ENCODE measurements at regions not wholly inside any gene's neighbourhood (a gene's known extent, or its start where the extent isn't known, plus 50 kb on each side); places are given as distances from the start of the nearest gene placed in this dataset.

GRCh38 chr9:90007516-90008440 is 403.0 kb downstream of the GADD45G start:
- intact Hi-C loops (cut with micrococcal nuclease): no loop called here

DNA sequence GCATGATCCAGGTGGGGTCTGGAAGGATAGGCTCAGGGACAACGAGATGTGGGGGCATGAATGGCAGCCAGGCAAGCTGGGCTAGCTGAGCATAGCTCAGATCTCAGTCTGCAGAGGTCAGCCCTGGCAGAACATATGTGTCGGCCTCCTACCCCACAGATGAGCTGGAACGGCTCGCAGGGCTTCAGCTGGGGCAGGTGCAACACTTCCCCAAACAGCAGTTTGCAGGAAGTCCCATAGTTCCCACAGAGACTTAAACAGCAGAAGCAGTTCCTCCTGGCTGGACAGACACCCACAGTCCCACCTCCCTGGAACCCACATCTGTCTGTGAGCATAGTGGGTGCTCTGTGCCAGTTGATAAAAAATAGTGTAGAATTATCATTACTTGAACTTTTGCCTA is 404.6 kb downstream of the GADD45G start:
- intact Hi-C loops (cut with micrococcal nuclease): no loop called here

GRCh38 chr9:90010793-90011192 is 406.0 kb downstream of the GADD45G start:
- intact Hi-C loops (cut with micrococcal nuclease): no loop called here

- intact Hi-C loops (cut with micrococcal nuclease): no loop called here
Measured at GRCh38 chr9:90012949-90013348, 408.1 kb downstream of the GADD45G start.

GRCh38 chr9:90013778-90014177 is 409.0 kb downstream of the GADD45G start:
- intact Hi-C loops (cut with micrococcal nuclease): no loop called here

GRCh38 chr9:90014421-90014820 is 409.6 kb downstream of the GADD45G start:
- intact Hi-C loops (cut with micrococcal nuclease): no loop called here

GRCh38 chr9:90016272-90016671 is 411.5 kb downstream of the GADD45G start:
- intact Hi-C loops (cut with micrococcal nuclease): no loop called here

- intact Hi-C loops (cut with micrococcal nuclease): no loop called here
Measured at GRCh38 chr9:90017679-90018078, 412.9 kb downstream of the GADD45G start.

GRCh38 chr9:90018688-90019087 is 413.9 kb downstream of the GADD45G start:
- intact Hi-C loops (cut with micrococcal nuclease): no loop called here

GRCh38 chr9:90019626-90020025 is 414.8 kb downstream of the GADD45G start:
- intact Hi-C loops (cut with micrococcal nuclease): no loop called here

DNA sequence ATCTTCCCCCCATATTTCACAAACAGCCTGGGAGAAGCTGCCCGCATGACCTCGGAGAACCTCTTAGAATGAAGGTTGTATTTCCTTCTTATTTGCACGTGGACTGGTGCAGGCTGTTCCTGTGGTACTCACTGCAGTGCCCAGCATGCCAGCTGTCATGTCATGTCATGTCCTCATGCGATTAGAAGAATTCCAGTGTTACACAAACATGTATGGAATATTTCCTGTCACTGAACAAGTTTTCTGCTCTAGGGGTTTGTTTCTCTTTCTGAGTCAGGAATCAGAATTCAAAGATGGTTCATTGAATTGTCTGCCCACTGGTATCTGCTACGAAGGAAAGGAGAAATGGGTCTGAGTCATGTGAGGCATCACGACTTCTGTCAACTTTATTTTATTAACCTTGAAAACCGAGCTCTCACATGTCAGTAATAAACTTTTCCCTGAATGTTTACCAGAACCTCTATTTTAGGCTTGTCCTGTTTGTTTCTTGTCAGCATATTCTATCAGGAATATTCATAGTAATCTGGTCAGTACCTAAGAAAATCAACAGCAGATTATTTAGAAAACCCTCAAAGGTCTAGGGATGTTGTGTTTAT is 415.6 kb downstream of the GADD45G start:
- intact Hi-C loops (cut with micrococcal nuclease): no loop called here

GRCh38 chr9:90021216-90021906 is 416.5 kb downstream of the GADD45G start:
- intact Hi-C loops (cut with micrococcal nuclease): no loop called here

DNA sequence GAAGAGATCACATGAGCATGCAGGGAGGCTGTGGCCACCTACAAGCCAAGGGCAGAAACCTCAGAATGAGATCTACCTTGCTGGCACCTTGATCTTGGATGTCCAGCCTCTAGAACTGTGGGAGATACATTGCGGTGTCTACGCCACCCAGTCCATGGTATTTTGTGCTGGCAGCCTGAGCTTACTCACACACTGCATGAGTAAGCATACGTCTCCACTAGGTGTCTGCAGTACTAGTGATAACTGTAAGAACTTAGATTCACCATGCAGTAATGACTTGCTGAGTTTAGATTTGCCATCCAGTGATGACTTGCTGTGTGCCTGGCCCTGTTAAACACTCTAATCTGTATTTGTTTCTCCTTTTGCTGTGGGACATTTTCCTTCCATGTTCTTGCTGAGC is 417.7 kb downstream of the GADD45G start:
- intact Hi-C loops (cut with micrococcal nuclease): no loop called here

DNA sequence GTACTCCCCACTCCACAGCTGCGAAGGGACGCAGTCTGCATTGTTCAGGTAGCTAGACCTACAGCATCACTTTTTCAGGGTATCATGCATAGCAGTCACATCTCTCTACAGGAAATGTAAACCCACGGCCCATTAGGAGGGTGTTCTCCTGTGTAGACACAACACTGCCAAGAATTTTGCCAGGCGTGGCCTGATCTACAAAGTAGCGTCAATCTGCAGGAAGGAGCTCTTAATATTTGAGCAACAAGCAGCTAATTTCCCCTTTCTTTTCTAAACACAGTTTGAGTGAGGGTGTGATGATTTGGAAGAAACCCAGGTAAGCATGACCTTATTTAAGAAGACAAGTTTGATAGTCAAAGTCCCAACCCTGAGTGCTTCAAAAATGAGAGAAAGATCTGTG is 419.0 kb downstream of the GADD45G start:
- intact Hi-C loops (cut with micrococcal nuclease): no loop called here

DNA sequence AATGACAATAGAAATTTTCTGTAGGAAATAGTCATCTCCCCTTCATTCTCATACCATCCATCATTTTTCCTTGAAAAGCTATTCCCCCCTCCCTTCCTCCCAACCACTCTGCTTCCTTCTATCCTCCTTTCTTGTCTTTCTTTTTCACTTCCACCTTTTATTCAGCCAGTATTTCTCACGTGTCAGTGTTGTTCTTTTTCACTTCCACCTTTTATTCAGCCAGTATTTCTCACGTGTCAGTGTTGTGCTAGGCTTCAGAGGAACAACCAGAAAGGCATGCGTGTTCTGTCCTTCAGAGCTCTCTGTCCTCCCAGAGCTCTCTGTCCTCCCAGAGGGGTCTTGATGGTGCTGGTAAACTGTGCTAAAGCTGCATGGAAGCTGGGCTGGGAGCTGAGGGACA is 419.6 kb downstream of the GADD45G start:
- intact Hi-C loops (cut with micrococcal nuclease): no loop called here

- intact Hi-C loops (cut with micrococcal nuclease): no loop called here
Measured at GRCh38 chr9:90024823-90025222, 420.0 kb downstream of the GADD45G start.

DNA sequence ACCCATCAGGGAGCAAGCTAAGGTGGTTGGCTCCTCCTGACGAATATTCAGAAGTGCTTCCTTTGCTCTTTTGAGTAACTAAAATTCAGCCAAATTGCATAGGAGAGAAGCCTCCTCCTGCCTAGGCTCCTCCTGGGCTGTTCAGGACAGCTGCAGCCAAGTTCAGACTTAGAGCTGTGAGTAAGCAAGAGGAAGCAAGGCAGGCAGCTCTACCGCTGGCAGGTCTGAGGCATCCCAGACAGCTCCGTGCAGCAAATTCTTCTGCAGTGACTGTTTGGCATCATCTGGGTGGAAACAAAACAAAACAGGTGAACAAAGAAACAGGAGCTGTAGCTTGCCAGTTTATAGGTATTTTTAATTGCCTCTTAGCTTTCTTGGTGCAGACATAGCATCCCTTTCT is 421.0 kb downstream of the GADD45G start:
- intact Hi-C loops (cut with micrococcal nuclease): no loop called here

DNA sequence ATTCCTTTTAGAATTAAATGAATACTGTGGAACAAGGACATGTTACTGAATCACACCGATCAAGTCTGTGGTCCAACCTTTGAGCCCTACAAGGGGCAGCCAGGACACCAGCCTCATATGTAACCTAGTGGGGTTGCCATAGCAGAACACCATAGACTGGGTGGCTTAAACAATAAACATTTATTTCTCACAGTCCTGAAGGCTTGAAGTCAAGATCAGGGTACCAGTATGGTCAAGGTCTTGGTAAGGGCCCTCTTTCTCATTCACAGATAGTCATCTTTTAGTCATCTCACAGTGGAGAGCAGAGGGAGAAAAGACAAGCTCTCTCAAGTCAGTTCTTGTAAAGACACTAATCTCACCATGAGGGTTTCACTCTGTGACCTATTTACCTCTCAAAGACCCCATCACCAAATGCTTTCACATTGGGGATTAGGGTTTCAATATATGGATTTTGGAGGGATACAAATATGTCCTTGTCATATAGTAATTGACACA is 422.5 kb downstream of the GADD45G start:
- intact Hi-C loops (cut with micrococcal nuclease): no loop called here

DNA sequence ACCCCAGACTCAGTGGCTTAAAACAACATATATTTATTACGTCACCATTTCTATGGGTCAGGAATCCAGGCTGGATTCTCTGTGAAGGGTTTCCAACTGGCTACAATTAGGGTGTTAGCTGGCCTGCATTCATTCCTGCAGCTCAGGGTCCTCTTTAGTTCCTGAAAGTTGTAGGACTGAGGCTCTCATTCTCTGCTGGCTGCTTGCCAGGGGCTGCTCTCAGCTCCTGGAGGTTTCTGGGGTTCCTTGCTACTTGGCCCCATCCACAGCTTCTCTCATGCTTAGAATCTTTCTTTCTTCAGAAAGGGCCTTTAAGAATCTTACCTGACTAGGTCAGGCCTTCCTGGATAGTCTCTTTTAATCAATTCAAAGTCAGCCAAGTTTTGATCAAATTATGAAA is 424.6 kb downstream of the GADD45G start:
- intact Hi-C loops (cut with micrococcal nuclease): no loop called here

- intact Hi-C loops (cut with micrococcal nuclease): no loop called here
Measured at GRCh38 chr9:90029996-90030395, 425.2 kb downstream of the GADD45G start.

DNA sequence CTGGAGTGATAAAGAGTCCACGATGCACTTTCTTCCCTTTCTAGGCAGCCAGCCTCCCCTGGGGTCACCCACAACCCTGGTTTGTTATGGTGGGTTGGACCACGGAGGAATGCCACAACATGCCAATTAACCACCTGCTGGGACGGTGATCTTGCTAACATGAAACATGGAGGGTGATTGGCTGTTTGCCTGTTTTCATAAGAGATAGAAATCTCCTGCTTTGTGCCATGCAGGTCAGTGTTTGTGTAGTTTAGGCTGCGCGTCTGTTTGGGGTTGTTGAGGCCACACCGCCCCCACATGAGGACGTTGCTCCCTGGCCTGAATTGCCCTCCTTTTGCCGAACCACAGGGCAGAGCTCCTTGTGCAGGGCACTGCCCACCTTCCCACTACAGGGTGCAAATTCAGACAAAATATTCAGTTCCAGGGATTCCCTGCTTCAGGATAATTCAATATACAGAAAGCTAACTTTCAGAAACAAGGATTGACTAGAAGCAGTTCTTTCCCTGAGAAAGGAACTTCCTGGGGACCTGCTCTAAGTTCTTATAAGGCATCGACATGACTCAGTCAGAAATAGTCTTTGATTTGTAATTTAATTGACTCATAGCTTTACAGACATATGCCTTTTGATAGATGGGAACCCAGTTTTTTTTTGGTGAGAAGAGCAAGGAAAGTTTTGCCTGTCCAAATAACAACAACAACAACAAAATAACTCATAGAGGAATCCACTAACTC is 427.6 kb downstream of the GADD45G start:
- intact Hi-C loops (cut with micrococcal nuclease): no loop called here
